HepG2 (cell line): ENCODE measurements at regions not wholly inside any gene's neighbourhood (a gene's known extent, or its start where the extent isn't known, plus 50 kb on each side); places are given as distances from the start of the nearest gene placed in this dataset.
"Not testable (repeated sequence)": the region's sequence is repeated elsewhere in the genome, so short reads cannot be mapped to it uniquely, and the experiment has no call there.

Source experiments
- ATAC-seq: fragments of 200-7000 bp; cut with Tn5 transposase; 3 replicates; pipeline ENCODE4 v1.9.1; 2020; ENCODE audit warnings: mild to moderate bottlenecking, moderate library complexity
- BruUV-seq: library from RNA; stranded (reverse); fragments of 400-500 nt; replicated peaks from 2 replicates; lab custom pipeline; 2021; lab: Mats Ljungman, UMichigan
- CTCF ChIA-PET: fragments of 300-600 bp; formaldehyde crosslinking; extraction: SDS; loops from one replicate; lab custom pipeline; 2021; ENCODE audit warnings: low total read pairs, inconsistent platforms, low intra/inter-chr PET ratio; lab: Yijun Ruan, JAX
- POLR2A ChIA-PET: fragments of 350-600 bp; sonication (Branson Sonifier 250); formaldehyde crosslinking; loops from one replicate; lab custom pipeline; 2020; ENCODE audit warnings: antibody characterized with exemption, inconsistent platforms; lab: Yijun Ruan, JAX
- DNase-seq: peaks from one replicate; pipeline ENCODE4 v3.0.0-alpha.2; 2015; ENCODE audit warnings: low spot score
- FAIRE-seq: peaks from 3 replicates; lab custom pipeline; 2011; peaks lifted over from hg19 to GRCh38; lab: Jason Lieb, UNC
- H2AFZ ChIP-seq: one replicate; pipeline ENCODE4 v1.6.1; 2011; ENCODE audit warnings: low read length, inconsistent platforms
- H3K27ac ChIP-seq: fragments of 300-600 bp; 3 replicates; pipeline ENCODE4 v1.8.0; 2011; ENCODE audit warnings: mixed run types, mild to moderate bottlenecking, mixed read lengths, low read length, inconsistent platforms; ENCODE audit not compliant: insufficient read depth; ENCODE audit errors: extremely low read length
- H3K27me3 ChIP-seq, 2 experiments: fragments of 200-600 bp in 1 of 2; 2 replicates in 1 of 2; 3 replicates in 1 of 2; pipeline versions ENCODE4 v1.6.0 to v1.8.0; 2011; ENCODE audit warnings: low read length in 2 of 2, mild to moderate bottlenecking in 2 of 2, moderate library complexity in 2 of 2, inconsistent platforms in 1 of 2; ENCODE audit not compliant: insufficient read depth in 2 of 2, control insufficient read depth in 1 of 2
- H3K36me3 ChIP-seq, 2 experiments: fragments of 200-600 bp in 1 of 2; replicated peaks in 1 of 2; 2 replicates in 1 of 2; 3 replicates in 1 of 2; pipeline versions ENCODE4 v1.5.1 to v1.8.0; 2011; ENCODE audit warnings: low read length in 2 of 2, inconsistent platforms in 1 of 2; ENCODE audit not compliant: insufficient read depth in 2 of 2, control insufficient read depth in 1 of 2
- H3K4me1 ChIP-seq: 2 replicates; pipeline ENCODE4 v1.5.1; 2012; ENCODE audit warnings: low read length, inconsistent platforms; ENCODE audit not compliant: insufficient read depth
- H3K4me2 ChIP-seq: 2 replicates; pipeline ENCODE4 v1.6.0; 2011; ENCODE audit warnings: low read depth, low read length, inconsistent platforms
- H3K4me3 ChIP-seq, 3 experiments: fragments of 200-600 bp in 1 of 3; sonication (generic), shearing (Covaris generic) in 1 of 3; replicated peaks in 1 of 3; 2 replicates each; pipeline ENCODE4 v1.5.1; 2011 to 2016; ENCODE audit warnings: low read length in 3 of 3, inconsistent platforms in 2 of 3, low read depth in 2 of 3, mild to moderate bottlenecking in 2 of 3, control low read depth in 1 of 3, mixed read lengths in 1 of 3; ENCODE audit not compliant: insufficient read depth in 1 of 3
- H3K79me2 ChIP-seq: one replicate; pipeline ENCODE4 v1.6.1; 2011; ENCODE audit warnings: low read length, inconsistent platforms; ENCODE audit not compliant: insufficient read depth
- H3K9ac ChIP-seq: 2 replicates; pipeline ENCODE4 v1.6.0; 2011; ENCODE audit warnings: mild to moderate bottlenecking, low read depth, low read length, inconsistent platforms; ENCODE audit not compliant: insufficient read depth
- H3K9me3 ChIP-seq: 2 replicates; pipeline ENCODE4 v1.5.1; 2012; ENCODE audit warnings: mild to moderate bottlenecking, low read length
- H4K20me1 ChIP-seq: 2 replicates; pipeline ENCODE4 v1.6.0; 2011; ENCODE audit warnings: inconsistent platforms, mild to moderate bottlenecking, low read length, moderate library complexity; ENCODE audit not compliant: insufficient read depth
- HIVEP1 ChIP-seq: sonication (generic); formaldehyde crosslinking; IDR thresholded peaks from 2 replicates; pipeline ENCODE4 v1.4.0; 2020; ENCODE audit warnings: mild to moderate bottlenecking, missing genetic modification reagents
- NRL ChIP-seq: sonication (generic); formaldehyde crosslinking; IDR thresholded peaks from 2 replicates; pipeline ENCODE4 v1.5.0; 2020; ENCODE audit warnings: missing genetic modification reagents, mild to moderate bottlenecking, moderate library complexity, borderline replicate concordance
- ZNF550 ChIP-seq: sonication (generic); formaldehyde crosslinking; IDR thresholded peaks from 2 replicates; pipeline ENCODE4 v1.4.0; 2020; ENCODE audit warnings: mild to moderate bottlenecking, missing genetic modification reagents, borderline replicate concordance
- ZNF746 ChIP-seq: sonication (generic); formaldehyde crosslinking; IDR thresholded peaks from 2 replicates; pipeline ENCODE4 v1.8.0; 2022; ENCODE audit warnings: mild to moderate bottlenecking, missing genetic modification reagents
- ZNF839 ChIP-seq: sonication (generic); formaldehyde crosslinking; IDR thresholded peaks from 2 replicates; pipeline ENCODE4 v1.4.0; 2020; ENCODE audit warnings: missing genetic modification reagents, mild to moderate bottlenecking, borderline replicate concordance
- WGBS: methylation state at CpG from one replicate; pipeline ENCODE4 v1.1.6; 2017; ENCODE audit warnings: low lambda C conversion rate; 5-methylcytosine and 5-hydroxymethylcytosine counted together
- in situ Hi-C: cut with HindIII; loops from 2 replicates; pipeline ENCODE4 v1.10.0; 2017; ENCODE audit warnings: low pct_unique_long_range_greater_than_20kb; ENCODE audit not compliant: extremely low pct_ligation_motif_present
- intact Hi-C: fragments of 100-400 bp; cut with micrococcal nuclease; formaldehyde crosslinking; loops from one replicate; pipeline ENCODE4 v1.10.0; 2022; ENCODE audit not compliant: unreplicated experiment
- TF ChIP-seq, protein P1 (sequence below): sonication (generic); formaldehyde crosslinking; IDR thresholded peaks from 2 replicates; pipeline ENCODE4 v1.4.0; 2020; ENCODE audit warnings: missing genetic modification reagents, mild to moderate bottlenecking, borderline replicate concordance
- TF ChIP-seq, protein P2 (sequence below): sonication (generic); formaldehyde crosslinking; IDR thresholded peaks from 2 replicates; pipeline ENCODE4 v1.5.1; 2020; ENCODE audit warnings: mild to moderate bottlenecking, missing genetic modification reagents, moderate library complexity
- TF ChIP-seq, protein P3 (sequence below): sonication (generic); formaldehyde crosslinking; IDR thresholded peaks from 2 replicates; pipeline ENCODE4; 2020; ENCODE audit warnings: missing genetic modification reagents, mild to moderate bottlenecking, borderline replicate concordance
- TF ChIP-seq, protein P4 (sequence below): sonication (generic); formaldehyde crosslinking; IDR thresholded peaks from 2 replicates; pipeline ENCODE4 v1.4.0; 2020; ENCODE audit warnings: missing genetic modification reagents, mild to moderate bottlenecking, borderline replicate concordance

DNA sequence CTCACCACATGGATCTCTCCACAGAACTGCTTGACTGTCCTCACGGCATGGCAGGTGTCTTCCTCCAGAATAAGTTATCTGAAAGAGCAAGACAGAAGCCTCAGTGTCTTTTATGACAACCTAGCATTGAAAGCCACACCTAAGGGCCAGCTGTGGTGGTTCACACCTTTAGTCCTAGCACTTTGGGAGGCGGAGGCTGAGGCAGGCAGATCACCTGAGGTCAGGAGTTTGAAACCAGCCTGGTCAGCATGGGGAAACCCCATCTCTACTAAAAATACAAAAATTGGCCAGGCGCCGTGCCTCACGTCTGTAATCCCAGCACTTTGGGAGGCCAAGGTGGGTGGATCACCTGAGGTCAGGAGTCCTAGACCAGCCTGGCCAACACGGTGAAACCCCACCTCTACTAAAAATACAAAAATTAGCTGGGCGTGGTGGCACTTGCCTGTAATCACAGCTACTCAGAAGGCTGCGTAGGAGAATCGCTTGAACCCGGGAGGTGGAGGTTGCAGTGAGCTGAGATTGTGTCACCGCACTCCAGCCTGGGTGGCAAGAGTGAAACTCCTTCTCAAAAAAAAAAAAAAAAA is 180.6 kb upstream of the HAAO start:
- FAIRE-seq, H3K9me3 ChIP-seq, H4K20me1 ChIP-seq, H3K79me2 ChIP-seq, H3K27me3 ChIP-seq, H3K4me3 ChIP-seq, CTCF ChIA-PET, DNase-seq, ATAC-seq, H3K4me2 ChIP-seq, BruUV-seq, H3K9ac ChIP-seq, H2AFZ ChIP-seq, H3K36me3 ChIP-seq, in situ Hi-C loops: not testable (repeated sequence)
- Histone ChIP-seq H3K27ac (peak overlapping the region; percentile 46), H3K4me1 (peaks cover 99% of the 10 kb centered on the region)
- intact Hi-C loops: loop anchor here (2.0 to 10.0 kb wide), 2 partner anchors 14 to 512 kb away; no protein-coding TSS in a partner anchor
- POLR2A ChIA-PET: interaction anchor here (0.9 to 12.9 kb wide), 7 partner anchors 12 to 251 kb away, joined by 4 to 555 read pairs (median 27); partner anchors contain the start of gene ZFP36L2
- 97% methylated on average over 11 of the region's 11 CpGs for WGBS
- TF ChIP-seq NRL (CRISPR knock-in tag) (0 out of 2 replicates have a peak, but pooled peaks have one; percentile 28), ZNF746 (CRISPR knock-in tag) (0 out of 2 replicates have a peak, but pooled peaks have one; percentile 34), HIVEP1 (0 out of 2 replicates have a peak, but pooled peaks have one; percentile 20), ZNF550 (0 out of 2 replicates have a peak, but pooled peaks have one; percentile 38), ZNF839 (CRISPR knock-in tag) (peak; percentile 80; the same call in 1 of the 2 replicates)
- TF ChIP-seq, protein P1, sequence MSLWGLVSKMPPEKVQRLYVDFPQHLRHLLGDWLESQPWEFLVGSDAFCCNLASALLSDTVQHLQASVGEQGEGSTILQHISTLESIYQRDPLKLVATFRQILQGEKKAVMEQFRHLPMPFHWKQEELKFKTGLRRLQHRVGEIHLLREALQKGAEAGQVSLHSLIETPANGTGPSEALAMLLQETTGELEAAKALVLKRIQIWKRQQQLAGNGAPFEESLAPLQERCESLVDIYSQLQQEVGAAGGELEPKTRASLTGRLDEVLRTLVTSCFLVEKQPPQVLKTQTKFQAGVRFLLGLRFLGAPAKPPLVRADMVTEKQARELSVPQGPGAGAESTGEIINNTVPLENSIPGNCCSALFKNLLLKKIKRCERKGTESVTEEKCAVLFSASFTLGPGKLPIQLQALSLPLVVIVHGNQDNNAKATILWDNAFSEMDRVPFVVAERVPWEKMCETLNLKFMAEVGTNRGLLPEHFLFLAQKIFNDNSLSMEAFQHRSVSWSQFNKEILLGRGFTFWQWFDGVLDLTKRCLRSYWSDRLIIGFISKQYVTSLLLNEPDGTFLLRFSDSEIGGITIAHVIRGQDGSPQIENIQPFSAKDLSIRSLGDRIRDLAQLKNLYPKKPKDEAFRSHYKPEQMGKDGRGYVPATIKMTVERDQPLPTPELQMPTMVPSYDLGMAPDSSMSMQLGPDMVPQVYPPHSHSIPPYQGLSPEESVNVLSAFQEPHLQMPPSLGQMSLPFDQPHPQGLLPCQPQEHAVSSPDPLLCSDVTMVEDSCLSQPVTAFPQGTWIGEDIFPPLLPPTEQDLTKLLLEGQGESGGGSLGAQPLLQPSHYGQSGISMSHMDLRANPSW (CRISPR knock-in tag): 0 out of 2 replicates have a peak, but pooled peaks have one; percentile 26
- TF ChIP-seq, protein P2, sequence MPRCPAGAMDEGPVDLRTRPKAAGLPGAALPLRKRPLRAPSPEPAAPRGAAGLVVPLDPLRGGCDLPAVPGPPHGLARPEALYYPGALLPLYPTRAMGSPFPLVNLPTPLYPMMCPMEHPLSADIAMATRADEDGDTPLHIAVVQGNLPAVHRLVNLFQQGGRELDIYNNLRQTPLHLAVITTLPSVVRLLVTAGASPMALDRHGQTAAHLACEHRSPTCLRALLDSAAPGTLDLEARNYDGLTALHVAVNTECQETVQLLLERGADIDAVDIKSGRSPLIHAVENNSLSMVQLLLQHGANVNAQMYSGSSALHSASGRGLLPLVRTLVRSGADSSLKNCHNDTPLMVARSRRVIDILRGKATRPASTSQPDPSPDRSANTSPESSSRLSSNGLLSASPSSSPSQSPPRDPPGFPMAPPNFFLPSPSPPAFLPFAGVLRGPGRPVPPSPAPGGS (CRISPR knock-in tag): 0 out of 2 replicates have a peak, but pooled peaks have one; percentile 56
- TF ChIP-seq, protein P3, sequence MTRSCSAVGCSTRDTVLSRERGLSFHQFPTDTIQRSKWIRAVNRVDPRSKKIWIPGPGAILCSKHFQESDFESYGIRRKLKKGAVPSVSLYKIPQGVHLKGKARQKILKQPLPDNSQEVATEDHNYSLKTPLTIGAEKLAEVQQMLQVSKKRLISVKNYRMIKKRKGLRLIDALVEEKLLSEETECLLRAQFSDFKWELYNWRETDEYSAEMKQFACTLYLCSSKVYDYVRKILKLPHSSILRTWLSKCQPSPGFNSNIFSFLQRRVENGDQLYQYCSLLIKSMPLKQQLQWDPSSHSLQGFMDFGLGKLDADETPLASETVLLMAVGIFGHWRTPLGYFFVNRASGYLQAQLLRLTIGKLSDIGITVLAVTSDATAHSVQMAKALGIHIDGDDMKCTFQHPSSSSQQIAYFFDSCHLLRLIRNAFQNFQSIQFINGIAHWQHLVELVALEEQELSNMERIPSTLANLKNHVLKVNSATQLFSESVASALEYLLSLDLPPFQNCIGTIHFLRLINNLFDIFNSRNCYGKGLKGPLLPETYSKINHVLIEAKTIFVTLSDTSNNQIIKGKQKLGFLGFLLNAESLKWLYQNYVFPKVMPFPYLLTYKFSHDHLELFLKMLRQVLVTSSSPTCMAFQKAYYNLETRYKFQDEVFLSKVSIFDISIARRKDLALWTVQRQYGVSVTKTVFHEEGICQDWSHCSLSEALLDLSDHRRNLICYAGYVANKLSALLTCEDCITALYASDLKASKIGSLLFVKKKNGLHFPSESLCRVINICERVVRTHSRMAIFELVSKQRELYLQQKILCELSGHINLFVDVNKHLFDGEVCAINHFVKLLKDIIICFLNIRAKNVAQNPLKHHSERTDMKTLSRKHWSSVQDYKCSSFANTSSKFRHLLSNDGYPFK (CRISPR knock-in tag): 0 out of 2 replicates have a peak, but pooled peaks have one; percentile 34
- TF ChIP-seq, protein P4, sequence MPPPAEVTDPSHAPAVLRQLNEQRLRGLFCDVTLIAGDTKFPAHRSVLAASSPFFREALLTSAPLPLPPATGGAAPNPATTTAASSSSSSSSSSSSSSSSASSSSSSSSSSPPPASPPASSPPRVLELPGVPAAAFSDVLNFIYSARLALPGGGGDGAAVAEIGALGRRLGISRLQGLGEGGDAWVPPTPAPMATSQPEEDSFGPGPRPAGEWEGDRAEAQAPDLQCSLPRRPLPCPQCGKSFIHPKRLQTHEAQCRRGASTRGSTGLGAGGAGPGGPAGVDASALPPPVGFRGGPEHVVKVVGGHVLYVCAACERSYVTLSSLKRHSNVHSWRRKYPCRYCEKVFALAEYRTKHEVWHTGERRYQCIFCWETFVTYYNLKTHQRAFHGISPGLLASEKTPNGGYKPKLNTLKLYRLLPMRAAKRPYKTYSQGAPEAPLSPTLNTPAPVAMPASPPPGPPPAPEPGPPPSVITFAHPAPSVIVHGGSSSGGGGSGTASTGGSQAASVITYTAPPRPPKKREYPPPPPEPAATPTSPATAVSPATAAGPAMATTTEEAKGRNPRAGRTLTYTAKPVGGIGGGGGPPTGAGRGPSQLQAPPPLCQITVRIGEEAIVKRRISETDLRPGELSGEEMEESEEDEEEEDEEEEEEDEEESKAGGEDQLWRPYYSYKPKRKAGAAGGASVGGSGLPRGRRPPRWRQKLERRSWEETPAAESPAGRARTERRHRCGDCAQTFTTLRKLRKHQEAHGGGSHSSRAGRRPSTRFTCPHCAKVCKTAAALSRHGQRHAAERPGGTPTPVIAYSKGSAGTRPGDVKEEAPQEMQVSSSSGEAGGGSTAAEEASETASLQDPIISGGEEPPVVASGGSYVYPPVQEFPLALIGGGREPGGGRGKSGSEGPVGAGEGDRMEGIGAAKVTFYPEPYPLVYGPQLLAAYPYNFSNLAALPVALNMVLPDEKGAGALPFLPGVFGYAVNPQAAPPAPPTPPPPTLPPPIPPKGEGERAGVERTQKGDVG (CRISPR knock-in tag): peak; percentile 44; the same call in 1 of the 2 replicates
